HG02885 (cell line): ENCODE measurements at regions not wholly inside any gene's neighbourhood (a gene's known extent, or its start where the extent isn't known, plus 50 kb on each side); places are given as distances from the start of the nearest gene placed in this dataset.

Experiments used
- ATAC-seq: cut with Tn5 transposase; IDR thresholded peaks from one replicate; pipeline ENCODE4 v1.9.1; 2021; ENCODE audit warnings: mild to moderate bottlenecking; ENCODE audit not compliant: unreplicated experiment, poor library complexity

DNA sequence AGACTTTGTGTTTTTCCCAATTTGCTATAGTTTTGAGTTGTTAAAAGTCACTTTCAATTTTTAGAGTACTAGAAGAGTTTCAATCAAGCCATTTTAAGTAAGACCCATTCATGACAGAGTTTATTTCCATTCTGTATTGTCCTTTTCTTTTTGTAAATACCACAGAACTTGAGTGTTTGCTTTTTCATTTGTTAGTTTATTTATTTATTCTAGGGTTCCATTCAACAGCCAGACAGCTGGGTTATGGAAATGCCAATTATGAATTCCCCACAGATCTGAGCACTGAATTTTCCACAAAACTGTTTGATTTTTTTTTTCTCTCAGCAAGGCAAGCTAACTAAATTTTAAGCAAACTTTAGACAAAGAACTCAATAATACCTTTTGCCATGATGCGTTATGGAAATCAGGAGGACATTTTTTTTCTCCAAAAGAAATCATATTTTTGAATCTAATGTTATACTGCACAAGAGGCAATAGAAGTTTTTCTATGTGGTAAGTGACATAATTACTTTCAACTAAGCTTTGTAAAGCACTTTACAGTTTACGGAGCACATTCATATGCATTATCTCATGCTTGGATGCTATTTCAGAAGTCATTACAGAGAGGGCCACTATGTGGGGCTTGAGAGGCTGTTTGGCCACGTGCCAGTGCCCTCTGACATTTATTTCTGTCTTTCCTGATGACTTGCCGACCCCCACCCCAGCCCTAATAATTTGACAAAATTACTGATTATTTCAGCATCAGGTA is 181.5 kb downstream of the VRK1 start:
- ATAC-seq = no peak

DNA sequence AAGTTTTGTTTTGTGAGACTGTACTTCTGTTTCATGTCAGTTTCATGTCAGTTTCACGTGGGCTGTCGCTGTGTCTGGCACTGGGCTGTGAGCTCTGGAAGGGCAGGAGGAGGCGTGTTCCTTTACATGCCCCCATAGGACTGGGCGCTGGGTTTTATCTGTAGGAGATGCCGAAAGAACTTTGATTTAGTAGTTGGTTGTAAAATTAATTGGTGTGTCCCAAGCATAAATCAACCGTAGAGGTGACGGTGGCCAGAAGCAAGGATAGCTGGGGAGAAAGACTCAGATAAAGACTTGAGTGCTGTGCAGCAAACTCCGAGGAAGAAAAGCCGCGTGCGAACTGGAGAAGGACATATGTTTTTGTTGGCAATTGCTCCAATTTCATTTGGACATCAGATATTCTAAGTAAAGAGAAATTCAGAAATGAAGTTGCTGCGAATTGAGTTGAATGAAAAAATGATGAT is 182.5 kb downstream of the VRK1 start:
- no peak for ATAC-seq

DNA sequence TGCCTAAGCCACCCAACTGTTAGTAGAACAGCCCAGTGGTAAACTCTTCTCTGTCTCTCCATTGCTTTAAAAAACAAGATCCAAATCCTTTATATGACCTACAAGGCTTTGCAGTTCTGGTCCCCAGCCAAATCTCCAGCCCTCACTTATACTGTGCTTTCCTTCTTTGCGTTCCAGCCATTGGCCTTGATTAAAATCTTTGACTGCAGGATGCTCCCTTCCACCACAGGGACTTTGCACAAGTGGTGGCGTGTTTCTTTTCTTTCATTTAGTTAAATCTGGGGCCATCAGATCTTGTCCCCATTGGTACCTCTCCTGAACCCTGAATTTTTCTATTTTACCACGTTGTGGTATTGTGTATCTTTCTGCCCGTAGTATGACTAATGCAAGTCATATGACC is 183.7 kb downstream of the VRK1 start:
- no peak for ATAC-seq

DNA sequence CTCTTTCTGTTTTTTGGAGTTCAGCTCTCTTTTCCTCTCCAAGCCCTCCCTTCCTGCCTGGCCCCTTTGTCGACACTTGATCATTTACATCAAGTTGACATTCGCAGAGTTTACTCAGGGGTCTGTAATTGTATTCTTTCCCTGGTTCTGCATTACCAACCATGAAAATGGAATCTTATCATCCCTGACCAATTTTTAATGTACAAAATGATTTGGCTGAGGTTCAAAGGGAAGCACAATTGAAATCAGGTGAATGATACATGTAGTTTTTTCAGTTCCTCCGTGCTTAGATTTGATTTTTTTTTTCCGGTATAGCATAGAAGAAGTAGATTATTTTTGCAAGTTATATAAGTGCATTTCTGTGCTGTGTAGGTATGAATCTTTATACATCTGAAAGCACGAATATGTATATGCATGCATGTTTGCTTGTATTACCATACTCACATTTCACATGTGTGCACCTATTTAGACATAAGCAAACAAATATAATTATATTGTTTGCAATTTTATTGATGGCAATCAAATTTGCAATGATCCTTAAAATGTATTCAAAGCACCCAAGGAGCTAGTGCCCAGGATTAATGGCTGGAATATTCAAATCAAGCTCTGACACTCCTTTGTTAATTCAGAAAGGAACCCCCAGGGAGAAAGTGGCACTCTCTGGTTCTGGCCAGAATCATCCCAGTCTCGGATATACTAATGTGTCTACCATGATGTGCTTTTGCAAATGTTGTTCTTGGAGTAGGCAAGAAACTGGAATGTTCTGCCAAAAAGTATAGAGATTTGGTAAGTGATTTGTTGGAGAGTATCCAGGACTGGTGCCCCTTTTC is 189.3 kb downstream of the VRK1 start:
- ATAC-seq = no peak

DNA sequence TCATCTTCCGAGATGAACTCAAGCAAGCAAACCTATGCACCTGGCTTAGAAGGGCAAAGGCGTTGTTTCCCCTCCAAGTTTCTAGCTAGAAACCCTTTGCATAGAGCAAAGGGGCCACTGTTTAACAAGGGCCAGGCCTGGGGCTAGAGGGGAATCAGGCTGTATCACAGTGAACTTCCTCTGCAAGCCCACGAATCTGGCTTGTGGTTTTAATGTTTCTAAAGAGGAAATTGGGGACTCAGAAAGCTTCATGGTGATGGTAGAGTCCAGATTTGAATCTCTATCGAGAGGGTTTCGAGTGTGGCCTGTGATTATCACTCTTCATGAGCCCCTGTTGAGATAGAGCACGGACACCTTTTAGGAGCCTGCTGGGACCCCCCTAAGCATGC is 189.9 kb downstream of the VRK1 start:
- ATAC-seq = no peak

DNA sequence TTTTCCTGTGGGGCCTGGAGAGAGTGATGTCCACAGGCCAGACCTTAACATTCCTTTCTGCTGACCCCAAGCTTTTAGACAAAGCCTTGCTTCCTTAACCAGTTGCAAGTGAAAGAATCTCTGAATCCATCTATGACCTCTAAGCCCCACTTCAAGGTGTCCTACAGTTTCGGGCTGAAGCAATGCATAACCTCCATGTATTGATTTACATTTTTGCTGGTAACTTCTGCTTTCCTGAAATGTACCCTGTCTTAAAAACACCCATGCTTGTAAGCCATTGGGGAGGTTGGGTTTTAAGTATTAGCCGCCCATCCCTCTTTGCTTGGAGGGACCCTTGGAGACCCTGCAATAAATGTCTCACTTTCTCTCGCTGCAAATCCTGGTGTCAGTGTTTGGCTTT is 190.6 kb downstream of the VRK1 start:
- no peak for ATAC-seq

DNA sequence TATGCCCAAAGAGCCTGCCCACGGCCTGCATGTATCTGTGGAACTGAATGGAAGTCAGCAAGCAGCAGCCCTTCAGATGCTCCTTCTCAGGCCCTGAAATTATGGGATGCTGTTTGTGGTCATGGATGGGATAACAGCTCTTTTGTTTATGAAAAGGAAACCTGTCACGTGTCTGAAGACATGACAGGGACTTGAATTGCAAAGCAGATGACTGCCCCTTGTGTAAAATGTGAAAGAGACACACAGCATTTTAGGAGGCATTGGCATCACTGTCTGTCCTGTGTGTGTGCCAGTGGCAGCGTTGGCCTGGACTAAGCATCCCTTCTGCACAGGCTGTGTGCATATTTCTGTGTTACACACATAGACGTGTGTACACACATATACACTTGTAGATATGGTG is 192.1 kb downstream of the VRK1 start:
- ATAC-seq = no peak

DNA sequence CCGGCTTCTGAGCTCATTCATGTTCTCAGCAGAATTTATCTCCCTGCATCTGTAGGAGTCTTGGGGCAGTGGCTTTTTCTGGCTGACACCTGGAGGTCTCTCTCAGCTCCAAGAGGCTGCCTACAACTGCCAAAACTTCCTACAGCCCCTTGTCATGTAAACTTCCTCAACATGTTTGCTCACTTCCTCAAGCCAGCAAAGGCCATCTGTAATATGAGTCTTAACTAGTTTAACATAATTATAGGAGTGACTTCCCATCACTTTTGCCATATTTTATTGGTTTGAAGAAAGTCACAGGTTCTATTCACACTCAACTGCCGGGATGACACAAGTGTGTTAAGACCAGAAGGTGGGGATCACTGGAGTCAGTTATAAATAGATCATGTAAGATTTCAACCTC is 194.0 kb downstream of the VRK1 start:
- no peak for ATAC-seq

DNA sequence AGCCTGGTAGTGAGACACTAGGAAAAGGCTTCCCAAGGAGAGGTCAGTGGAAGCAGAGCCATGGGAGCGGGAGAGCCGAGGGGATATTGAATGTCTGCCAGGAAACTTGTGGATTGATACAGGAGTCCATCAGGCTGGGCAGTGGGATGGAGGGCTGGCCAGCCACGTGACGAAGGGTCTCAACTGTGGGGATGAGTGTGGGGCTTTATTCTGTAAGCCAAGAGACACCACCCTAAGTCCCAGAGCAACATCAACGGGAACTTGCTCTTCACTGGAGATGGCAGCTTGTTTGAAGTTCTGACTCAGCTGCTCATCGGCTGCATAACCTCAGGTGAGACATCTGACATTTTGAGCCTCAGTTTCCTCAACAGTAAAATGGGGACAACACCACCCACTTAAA is 197.8 kb downstream of the VRK1 start:
- no peak for ATAC-seq

DNA sequence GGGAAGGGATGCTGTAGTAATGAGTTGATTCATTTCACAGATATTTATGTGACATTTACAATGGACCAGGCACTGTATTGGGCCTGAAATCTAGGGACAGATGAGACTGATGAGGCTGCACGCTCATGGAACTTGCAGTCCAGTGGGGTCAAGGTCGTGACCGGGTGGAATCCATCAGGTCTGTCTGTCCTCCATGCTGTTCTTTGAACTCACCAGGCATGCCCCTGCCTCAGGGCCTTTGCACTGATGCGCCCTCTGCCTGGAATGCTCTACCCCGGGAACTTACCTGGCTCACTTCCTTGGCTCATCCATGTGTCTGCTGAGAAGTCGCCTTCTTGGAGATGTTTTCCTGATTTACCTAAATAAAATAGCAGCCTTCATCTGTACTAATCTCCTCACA is 200.1 kb downstream of the VRK1 start:
- ATAC-seq = no peak

DNA sequence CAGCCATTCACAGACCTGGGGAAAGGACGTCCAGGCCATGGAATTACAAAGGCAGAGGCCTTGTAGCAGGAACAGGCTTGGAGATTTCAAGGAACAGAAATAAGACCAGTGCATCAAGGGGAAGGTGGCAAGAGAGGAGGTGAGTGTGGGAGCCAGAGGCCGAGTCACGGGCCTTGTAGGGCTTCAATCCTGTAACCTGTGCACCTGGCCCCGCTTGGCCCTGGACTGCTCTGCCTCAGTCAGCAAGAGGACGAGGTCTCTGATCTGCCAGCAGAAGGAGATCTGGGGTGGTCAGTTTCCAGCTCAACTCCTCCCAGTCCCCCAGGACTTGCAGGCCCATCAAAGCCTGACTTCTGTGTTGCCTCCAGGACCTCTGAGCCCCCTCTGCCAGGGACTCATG is 200.8 kb downstream of the VRK1 start:
- ATAC-seq = no peak

DNA sequence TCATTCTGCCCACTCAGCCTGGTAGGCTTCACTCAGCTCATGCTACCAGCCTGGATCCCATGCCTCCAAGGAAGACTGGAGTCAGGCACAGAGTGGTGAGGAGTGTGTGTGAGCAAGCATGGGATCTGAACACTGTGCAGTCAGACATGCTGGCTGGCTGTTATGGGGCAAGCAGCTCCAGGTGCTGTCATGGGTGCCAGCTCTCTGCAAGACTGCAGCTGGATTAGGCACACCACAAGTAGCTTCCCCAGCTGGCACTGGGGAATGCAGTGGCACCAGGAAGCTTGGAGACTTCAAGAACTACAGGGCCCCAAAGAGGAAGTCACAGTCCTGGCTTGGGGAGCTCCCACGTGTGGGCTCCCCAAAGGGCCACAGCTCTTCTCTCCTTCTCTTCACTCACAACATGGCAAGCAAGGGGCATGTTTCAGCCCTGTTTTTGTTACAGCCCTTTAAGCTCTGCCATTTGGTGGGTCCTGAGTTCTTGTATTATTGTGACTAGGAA is 202.5 kb downstream of the VRK1 start:
- no peak for ATAC-seq

DNA sequence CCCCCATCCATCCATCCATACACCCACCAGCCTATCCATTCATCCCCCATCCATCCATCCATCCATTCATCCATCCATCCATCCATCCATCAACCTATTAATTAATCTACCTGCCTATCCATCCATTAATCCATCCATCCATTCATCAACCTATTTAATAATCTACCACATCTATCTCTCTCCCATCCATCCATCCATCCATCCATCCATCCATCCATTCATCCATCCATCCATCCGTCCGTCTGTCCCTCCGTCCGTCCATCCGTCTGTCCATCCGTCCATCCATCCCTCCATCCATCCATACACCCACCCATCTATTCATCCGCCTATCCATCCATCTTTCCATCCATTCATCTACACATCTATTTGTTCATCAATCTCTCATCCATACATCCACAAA is 205.3 kb downstream of the VRK1 start:
- no peak for ATAC-seq

DNA sequence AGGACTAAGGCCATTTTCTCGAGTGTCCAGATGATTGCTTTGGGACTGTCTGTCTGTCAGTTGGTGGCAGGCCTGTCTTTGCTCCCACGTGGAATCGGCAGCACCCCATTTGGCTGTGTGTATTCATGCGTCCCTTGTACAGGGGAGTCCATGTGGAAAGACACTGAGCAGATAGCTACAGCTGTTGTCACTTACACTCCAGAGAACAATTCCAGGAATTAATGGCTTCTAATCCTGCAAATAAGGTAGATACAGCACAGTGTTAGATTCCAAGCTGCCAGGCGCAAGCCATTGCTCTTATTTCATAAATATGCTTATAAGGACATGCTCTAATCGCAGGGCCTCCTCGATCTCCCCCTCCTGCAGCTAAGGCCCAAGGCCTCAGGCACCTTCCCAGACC is 208.8 kb downstream of the VRK1 start:
- no peak for ATAC-seq

DNA sequence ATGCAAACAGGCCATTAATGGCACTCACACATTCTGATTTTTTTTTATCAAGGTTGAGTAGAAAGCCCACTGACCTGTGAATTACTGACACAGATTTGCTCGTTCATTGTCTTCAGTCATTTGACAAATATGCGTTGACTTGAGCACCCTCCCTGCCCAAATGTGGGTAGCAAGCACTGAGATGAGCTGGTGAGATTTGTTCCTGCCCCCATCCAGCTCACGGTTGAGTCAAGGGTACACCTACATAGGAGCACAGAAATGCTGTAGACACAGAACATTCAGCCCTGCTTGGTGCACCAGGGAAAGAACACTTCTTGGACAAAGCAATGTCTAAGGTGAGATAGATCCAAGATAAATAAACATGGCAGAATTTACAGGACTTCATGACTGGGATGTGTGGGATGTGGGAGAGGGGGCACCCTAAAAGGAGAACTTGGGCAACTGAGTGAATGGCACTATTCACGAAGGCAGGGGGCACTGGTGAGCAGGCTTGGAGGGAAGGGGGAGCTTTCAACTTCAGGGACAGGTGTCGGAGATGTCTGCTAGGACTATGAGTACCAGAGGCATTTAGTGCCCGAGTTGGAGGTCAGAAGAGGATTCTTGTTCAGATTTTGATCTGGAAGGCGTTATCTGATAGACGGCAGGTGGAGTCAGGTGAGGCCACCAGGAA is 213.4 kb downstream of the VRK1 start:
- ATAC-seq = no peak

DNA sequence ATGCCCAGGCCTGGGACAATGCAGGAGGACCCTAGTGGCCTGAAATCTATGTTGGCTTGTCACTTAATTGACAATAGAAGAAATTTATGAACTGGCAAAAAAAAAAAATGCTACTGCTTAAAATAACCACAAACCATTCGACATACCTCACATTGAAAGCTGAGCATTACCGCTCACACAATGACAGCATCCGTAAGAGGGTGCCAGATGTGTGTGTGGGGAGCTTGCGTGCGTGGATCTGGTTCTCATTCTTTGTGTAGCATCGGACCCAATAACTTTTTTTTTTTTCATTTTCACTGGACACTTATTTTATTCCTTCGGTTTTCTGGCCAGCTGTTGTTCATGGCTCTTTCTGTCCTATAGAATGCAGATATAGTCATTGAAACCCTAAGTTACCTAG is 216.7 kb downstream of the VRK1 start:
- no peak for ATAC-seq

DNA sequence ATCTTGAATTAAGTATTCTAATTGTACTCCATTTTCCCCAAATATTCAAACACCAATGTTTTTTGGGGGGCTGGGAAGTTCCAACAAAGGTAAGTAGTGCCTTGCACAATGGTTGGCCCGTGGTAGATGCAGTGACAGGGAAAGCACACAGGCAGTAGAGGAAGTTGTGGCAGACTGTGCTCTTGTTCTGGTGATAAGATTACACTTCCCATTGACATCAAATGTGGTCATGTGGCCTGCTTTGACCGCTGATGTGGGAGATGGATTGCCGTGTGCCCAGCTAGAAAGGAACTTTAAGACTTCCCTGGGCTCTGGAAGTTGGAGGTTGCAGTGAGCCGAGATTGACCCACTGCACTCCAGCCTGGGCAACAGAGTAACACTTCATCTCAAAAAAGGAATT is 223.8 kb downstream of the VRK1 start:
- no peak for ATAC-seq

DNA sequence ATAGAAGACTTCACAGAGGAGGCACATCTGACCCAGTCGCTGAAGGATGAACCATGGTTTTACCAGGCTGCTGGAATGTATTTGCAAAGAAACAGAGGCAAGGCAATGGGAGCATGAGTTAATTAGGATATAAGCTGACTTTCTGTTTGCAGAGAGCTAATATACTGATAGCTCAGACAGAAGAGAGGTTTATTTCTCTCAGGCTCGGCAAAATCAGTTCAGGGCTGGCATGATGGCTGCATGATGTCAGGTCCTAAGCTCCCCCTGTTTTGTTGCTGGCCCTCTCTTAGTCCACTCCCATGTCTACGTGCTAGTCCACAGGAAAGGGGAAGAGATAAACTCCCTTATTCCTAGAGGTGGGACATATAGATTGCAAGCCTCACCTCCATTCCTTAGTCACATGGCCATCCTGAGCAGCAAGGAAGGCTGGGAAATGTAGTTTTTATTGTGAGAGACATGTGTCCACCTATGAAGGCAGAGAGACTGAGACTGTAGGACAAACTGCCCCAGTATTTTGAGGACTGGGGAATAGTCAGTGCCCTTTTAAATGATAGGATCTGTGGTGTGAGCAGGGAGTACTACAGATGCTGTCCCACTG is 224.5 kb downstream of the VRK1 start:
- no peak for ATAC-seq

DNA sequence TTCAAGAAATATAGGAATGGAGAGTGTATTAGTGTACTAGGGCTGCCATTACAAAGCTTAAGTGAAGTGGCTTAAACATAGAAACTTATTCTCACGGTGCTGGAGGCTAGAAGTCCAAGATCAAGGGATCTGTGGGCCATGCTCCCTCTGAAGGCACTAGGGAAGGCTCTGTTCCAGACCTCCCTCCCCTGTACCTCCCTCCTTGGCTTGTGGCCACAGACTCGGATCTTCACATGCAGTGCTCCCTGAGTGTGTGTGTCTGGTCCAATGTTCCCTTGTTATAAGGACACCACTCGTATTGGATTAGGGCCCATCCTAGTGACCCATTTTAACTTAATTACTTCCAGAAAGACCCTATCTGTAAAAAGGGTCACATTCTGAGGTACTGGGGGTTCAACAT is 225.6 kb downstream of the VRK1 start:
- ATAC-seq = no peak

DNA sequence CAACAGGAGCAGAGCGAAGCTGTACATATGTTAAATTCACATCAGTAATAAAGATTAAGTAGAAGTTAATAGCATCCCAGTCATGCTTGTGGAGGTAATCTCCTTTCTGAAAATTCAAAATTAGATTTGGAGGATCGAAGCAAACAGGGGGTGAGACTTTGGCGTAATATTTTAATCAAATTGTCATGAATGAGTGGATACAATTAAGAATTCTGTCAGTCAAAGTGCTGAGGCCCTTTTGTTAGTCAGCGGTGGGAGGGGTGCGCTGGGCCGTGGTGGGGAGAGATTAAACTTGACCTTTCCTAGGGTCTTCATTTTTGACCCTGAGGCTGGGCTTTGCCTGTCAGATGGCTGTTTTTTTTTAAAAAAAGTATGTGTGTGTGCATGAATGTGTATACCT is 226.7 kb downstream of the VRK1 start:
- ATAC-seq = no peak

DNA sequence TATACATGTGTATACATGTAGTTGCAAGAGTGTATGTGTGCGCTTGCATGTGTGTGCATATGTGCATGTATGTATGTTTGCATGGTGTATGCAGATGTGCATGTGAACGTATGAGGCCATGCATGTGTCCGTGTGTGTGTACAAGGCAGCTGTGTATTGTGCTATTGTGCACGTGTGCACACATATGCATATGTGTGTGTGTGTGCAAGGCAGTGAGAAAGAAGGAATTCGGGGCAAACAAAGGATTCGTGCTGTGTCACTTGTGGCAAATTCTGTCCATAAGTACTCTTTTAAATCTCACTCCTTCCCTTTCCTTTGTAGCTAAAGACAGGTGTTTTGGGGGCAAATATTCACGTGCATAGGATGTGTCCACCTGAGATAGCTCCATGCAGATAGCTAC is 227.1 kb downstream of the VRK1 start:
- no peak for ATAC-seq
